AG08395 (cell line): ENCODE measurements at regions not wholly inside any gene's neighbourhood (a gene's known extent, or its start where the extent isn't known, plus 50 kb on each side); places are given as distances from the start of the nearest gene placed in this dataset.

Source experiments
- DNase-seq: peaks from one replicate; pipeline ENCODE4 v3.0.0; 2012; ENCODE audit warnings: mixed read lengths, low spot score

GRCh38 chr1:188872376-188872775, 1605.3 kb downstream of the BRINP3 start:
- no peak for DNase-seq

- no peak for DNase-seq
Measured at GRCh38 chr1:188877668-188878067, 1600.0 kb downstream of the BRINP3 start.

- DNase-seq, result no peak
Measured at GRCh38 chr1:188888386-188888785, 1589.3 kb downstream of the BRINP3 start.

- DNase-seq, result no peak
Measured at GRCh38 chr1:188889166-188889565, 1588.5 kb downstream of the BRINP3 start.

- DNase-seq, result no peak
Measured at GRCh38 chr1:188891958-188892357, 1585.7 kb downstream of the BRINP3 start.

GRCh38 chr1:188895611-188896010, 1582.1 kb downstream of the BRINP3 start:
- DNase-seq, result no peak

- no peak for DNase-seq
Measured at GRCh38 chr1:188903241-188903640, 1574.4 kb downstream of the BRINP3 start.

- DNase-seq, result no peak
Measured at GRCh38 chr1:188904201-188904600, 1573.5 kb downstream of the BRINP3 start.

- DNase-seq, result no peak
Measured at GRCh38 chr1:188906921-188907641, 1570.6 kb downstream of the BRINP3 start.

- no peak for DNase-seq
Measured at GRCh38 chr1:188930382-188930781, 1547.3 kb downstream of the BRINP3 start.

- DNase-seq, result no peak
Measured at GRCh38 chr1:188931506-188931905, 1546.2 kb downstream of the BRINP3 start.

GRCh38 chr1:188937965-188938551, 1539.6 kb downstream of the BRINP3 start:
- no peak for DNase-seq

GRCh38 chr1:188941986-188942385, 1535.7 kb downstream of the BRINP3 start:
- DNase-seq, result no peak

- DNase-seq, result no peak
Measured at GRCh38 chr1:188949701-188950100, 1528.0 kb downstream of the BRINP3 start.

GRCh38 chr1:188958461-188959115, 1519.1 kb downstream of the BRINP3 start:
- DNase-seq, result no peak

- DNase-seq, result no peak
Measured at GRCh38 chr1:188986745-188987417, 1490.8 kb downstream of the BRINP3 start.

- DNase-seq, result no peak
Measured at GRCh38 chr1:188988589-188988988, 1489.1 kb downstream of the BRINP3 start.

- no peak for DNase-seq
Measured at GRCh38 chr1:188991221-188991930, 1486.3 kb downstream of the BRINP3 start.

- no peak for DNase-seq
Measured at GRCh38 chr1:189007824-189008223, 1469.8 kb downstream of the BRINP3 start.

- DNase-seq, result no peak
Measured at GRCh38 chr1:189021577-189021976, 1456.1 kb downstream of the BRINP3 start.

- DNase-seq, result no peak
Measured at GRCh38 chr1:189022015-189022414, 1455.6 kb downstream of the BRINP3 start.

GRCh38 chr1:189027512-189027911, 1450.2 kb downstream of the BRINP3 start:
- DNase-seq, result no peak
